ENCODE measurements at regions not wholly inside any gene's neighbourhood (a gene's known extent, or its start where the extent isn't known, plus 50 kb on each side); places are given as distances from the start of the nearest gene placed in this dataset.

DNA sequence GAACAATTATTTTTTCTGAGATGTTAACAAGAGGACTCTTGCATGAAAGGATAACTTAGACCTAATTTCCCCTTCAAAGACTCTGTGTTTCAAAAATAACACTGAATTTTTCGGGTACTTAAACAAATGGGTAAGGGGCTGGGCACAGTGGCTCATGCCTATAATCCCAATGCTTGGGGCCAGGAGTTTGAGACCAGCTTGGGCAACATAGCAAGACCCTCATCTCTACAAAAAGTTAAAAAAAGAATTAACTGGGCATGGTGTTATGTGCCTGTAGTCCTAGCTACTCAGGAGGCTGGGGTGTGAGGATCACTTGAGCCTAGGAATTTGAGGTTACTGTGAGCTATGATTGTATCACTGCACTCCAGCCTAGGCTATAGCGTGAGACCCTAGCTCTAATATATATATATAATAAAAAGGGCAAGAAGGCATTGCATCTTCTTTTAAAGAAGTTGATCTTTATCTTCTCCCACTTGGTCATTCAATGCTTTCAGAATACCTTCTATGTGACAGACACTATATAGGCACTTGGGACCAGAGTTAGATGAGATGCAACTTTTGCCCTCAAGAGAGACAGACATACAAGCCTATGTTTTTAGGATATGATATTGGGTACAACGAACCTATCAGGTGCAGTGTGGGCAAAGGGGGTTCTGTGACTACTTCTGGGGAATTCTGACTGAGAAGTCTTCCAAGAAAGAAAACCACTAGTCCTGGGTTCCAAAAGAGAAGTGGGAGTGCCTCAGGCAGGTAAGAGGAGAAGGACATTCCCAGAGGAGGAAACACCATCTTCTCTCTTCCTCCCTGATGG lies 120.0 kb downstream of the MYCN start:
- TF ChIP-seq, protein P1, sequence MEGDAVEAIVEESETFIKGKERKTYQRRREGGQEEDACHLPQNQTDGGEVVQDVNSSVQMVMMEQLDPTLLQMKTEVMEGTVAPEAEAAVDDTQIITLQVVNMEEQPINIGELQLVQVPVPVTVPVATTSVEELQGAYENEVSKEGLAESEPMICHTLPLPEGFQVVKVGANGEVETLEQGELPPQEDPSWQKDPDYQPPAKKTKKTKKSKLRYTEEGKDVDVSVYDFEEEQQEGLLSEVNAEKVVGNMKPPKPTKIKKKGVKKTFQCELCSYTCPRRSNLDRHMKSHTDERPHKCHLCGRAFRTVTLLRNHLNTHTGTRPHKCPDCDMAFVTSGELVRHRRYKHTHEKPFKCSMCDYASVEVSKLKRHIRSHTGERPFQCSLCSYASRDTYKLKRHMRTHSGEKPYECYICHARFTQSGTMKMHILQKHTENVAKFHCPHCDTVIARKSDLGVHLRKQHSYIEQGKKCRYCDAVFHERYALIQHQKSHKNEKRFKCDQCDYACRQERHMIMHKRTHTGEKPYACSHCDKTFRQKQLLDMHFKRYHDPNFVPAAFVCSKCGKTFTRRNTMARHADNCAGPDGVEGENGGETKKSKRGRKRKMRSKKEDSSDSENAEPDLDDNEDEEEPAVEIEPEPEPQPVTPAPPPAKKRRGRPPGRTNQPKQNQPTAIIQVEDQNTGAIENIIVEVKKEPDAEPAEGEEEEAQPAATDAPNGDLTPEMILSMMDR (IDR thresholded peaks at IDR 0.05; ENCODE audit: low read depth, low read length, missing input control), result no peak
- TF ChIP-seq JUND (IDR thresholded peaks at IDR 0.05) (no peak), TAF1 (conservative IDR thresholded peaks at IDR 0.05) (no peak), HNF4A (conservative IDR thresholded peaks at IDR 0.05) (no peak), RAD21 (IDR thresholded peaks at IDR 0.05) (no peak), SP1 (IDR thresholded peaks at IDR 0.05) (no peak), RXRA (IDR thresholded peaks at IDR 0.05) (no peak), EGR1 (IDR thresholded peaks at IDR 0.05; ENCODE audit: low read depth in 2 of 2) (no peak), YY1 (IDR thresholded peaks at IDR 0.05) (no peak)
- TF ChIP-seq, protein P2, sequence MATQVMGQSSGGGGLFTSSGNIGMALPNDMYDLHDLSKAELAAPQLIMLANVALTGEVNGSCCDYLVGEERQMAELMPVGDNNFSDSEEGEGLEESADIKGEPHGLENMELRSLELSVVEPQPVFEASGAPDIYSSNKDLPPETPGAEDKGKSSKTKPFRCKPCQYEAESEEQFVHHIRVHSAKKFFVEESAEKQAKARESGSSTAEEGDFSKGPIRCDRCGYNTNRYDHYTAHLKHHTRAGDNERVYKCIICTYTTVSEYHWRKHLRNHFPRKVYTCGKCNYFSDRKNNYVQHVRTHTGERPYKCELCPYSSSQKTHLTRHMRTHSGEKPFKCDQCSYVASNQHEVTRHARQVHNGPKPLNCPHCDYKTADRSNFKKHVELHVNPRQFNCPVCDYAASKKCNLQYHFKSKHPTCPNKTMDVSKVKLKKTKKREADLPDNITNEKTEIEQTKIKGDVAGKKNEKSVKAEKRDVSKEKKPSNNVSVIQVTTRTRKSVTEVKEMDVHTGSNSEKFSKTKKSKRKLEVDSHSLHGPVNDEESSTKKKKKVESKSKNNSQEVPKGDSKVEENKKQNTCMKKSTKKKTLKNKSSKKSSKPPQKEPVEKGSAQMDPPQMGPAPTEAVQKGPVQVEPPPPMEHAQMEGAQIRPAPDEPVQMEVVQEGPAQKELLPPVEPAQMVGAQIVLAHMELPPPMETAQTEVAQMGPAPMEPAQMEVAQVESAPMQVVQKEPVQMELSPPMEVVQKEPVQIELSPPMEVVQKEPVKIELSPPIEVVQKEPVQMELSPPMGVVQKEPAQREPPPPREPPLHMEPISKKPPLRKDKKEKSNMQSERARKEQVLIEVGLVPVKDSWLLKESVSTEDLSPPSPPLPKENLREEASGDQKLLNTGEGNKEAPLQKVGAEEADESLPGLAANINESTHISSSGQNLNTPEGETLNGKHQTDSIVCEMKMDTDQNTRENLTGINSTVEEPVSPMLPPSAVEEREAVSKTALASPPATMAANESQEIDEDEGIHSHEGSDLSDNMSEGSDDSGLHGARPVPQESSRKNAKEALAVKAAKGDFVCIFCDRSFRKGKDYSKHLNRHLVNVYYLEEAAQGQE (IDR thresholded peaks at IDR 0.05), result no peak
- TF ChIP-seq, protein P3, sequence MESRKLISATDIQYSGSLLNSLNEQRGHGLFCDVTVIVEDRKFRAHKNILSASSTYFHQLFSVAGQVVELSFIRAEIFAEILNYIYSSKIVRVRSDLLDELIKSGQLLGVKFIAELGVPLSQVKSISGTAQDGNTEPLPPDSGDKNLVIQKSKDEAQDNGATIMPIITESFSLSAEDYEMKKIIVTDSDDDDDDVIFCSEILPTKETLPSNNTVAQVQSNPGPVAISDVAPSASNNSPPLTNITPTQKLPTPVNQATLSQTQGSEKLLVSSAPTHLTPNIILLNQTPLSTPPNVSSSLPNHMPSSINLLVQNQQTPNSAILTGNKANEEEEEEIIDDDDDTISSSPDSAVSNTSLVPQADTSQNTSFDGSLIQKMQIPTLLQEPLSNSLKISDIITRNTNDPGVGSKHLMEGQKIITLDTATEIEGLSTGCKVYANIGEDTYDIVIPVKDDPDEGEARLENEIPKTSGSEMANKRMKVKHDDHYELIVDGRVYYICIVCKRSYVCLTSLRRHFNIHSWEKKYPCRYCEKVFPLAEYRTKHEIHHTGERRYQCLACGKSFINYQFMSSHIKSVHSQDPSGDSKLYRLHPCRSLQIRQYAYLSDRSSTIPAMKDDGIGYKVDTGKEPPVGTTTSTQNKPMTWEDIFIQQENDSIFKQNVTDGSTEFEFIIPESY (IDR thresholded peaks at IDR 0.05), result no peak
- TF ChIP-seq, protein P4, sequence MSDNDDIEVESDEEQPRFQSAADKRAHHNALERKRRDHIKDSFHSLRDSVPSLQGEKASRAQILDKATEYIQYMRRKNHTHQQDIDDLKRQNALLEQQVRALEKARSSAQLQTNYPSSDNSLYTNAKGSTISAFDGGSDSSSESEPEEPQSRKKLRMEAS (IDR thresholded peaks at IDR 0.05), result no peak
- TF ChIP-seq, protein P5, sequence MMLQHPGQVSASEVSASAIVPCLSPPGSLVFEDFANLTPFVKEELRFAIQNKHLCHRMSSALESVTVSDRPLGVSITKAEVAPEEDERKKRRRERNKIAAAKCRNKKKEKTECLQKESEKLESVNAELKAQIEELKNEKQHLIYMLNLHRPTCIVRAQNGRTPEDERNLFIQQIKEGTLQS (IDR thresholded peaks at IDR 0.05), result no peak
